HG03565 (cell line): ENCODE measurements at regions not wholly inside any gene's neighbourhood (a gene's known extent, or its start where the extent isn't known, plus 50 kb on each side); places are given as distances from the start of the nearest gene placed in this dataset.
"Not testable (repeated sequence)": the region's sequence is repeated elsewhere in the genome, so short reads cannot be mapped to it uniquely, and the experiment has no call there.

ENCODE experiments used
- ATAC-seq: cut with Tn5 transposase; IDR thresholded peaks from one replicate; pipeline ENCODE4 v1.9.1; 2021; ENCODE audit warnings: mild to moderate bottlenecking, moderate library complexity; ENCODE audit not compliant: unreplicated experiment

DNA sequence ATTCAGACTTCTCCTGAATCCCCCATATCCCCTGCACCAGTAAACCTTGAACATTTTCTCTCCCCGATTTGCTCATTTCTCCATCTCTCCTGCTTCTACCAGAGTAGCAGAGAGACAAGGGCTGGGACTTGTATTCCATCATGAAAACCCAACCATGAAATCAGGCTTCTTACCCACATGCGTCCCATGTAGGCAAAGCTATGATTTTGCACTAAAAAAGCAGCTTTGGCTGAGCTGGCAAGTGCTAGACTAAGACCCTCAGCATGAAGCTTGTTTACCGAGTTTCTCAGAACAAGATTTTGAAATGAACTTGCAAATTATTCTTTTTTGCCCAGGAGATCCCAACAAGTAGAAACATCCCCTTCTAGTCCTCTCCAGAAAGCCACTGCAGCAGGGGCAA is 80.3 kb upstream of the RFLNA start:
- ATAC-seq, result no peak

DNA sequence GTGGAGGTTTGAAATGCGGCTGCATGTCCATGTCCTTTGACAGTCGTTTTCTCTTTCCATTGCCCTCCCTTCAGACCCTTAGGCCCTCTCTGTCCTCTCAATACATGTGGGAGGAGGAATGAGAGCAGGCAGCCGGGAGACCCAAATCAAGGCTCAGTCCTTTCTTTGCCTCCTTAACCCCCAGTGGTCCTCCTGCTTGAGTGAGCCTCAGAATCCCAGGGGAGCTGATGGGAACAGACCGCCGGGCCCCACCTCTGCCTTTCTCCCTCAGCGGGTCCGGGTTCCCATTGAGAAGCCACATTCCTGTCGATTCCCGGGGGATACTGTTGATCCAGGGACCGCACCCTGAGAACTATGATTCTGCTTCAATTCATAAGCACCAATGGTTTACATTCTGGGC is 77.9 kb upstream of the RFLNA start:
- ATAC-seq, result no peak

DNA sequence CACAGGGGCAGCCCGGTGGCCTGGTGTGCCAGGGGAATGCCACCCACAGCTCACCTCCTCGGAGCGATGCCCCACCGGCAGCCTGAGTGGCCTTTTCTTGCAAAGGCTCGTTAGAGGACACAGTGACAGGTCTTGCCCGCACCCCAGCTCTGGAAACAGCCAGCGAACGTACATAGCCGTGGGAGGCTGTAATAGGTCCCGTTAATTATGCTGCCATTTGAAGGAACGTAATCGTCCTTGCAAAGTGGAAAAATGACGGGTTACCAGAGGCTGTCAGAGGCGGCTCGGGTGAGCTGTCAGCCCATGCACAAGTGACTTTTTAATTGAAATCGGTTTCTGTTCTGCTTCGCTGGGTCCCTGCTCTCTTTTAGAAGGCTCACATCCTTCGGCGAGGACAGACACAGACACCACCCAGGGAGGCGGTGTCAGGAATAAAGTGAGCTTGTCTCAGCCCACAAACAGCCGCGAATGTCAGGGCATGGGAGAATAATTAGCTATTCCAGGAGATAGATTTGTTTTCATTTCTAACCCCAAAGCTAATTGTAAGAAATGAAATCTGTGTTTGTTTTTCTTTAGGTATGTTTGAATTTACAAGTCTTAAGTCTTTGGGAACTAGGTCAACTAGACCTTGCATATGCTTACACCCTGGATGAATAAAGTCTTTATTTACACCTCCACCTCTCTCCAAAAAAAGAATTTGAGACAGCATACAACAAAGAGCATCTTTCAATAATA is 77.2 kb upstream of the RFLNA start:
- ATAC-seq, result no peak

DNA sequence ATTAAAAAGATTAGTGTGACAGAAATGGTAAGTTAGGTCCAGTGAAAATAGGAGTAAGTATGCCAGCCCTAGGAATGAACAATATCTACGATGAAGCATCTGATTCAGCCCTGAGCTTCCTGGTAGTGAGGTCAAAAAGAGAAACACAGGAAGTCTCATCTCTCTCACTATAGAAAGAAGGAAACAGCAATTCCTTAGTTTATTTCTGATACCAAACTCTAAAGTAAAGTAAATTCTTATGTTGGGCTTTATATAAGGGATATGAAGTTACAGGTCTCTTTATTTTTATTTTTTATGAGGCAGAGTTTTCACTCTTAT is 76.7 kb upstream of the RFLNA start:
- no peak for ATAC-seq

DNA sequence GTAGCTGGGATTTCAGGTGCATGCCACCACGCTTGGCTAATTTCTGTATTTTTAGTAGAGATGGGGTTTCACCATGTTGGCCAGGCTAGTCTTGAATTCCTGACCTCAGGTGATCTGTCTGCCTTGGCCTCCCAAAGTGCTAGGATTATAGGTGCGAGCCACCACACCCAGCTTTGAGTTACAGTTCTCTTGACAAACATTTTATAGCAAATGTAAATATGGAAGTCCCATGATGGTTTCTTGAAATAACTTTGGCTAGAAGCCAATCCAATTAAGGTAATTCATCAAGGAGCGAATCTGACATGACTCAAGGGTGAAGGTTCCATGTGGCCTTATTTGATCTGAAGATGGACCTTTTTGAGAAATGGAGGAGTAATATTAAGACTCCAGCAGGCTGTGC is 76.2 kb upstream of the RFLNA start:
- ATAC-seq, result not testable (repeated sequence)

DNA sequence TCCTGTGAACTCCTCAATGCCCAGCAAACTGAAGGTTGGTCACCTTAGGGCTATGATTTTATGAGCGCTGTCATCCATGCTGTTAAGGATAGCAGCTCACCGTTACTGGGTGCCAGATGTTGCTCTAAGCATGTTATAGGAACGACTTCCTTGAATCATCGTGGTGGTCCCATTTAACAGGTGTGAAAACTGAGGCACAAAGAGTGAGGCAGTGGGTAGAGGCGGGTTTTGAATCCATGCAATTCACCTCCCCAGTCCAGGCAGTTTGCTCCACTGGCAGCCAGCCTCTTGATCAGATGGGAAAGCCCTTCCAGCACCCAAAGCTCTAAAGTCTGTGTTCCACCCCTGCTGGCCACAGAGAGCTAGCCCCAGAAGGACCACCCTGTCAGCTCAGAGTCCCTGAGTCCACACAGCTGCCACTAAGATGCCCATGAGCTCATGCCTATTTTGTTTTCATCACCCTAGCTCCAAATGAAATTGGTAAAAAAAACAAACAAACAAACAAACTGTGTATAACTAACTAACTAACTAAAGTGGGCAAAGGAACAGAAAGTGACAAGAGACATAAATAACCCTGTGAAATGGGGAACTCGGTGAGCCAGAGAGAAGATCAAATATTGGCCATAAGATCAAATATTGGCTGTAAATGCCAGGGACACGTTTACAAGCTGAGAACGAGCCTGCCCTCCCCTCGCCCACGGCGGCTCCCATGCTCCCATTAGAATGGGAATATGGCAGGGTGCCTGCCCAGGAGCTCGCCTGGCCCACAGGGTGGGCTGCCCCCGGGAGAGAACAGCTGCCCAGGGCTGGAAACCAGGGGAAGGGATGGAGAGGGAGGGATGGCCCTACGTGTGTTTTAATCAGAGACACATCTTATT is 72.3 kb upstream of the RFLNA start:
- no peak for ATAC-seq

DNA sequence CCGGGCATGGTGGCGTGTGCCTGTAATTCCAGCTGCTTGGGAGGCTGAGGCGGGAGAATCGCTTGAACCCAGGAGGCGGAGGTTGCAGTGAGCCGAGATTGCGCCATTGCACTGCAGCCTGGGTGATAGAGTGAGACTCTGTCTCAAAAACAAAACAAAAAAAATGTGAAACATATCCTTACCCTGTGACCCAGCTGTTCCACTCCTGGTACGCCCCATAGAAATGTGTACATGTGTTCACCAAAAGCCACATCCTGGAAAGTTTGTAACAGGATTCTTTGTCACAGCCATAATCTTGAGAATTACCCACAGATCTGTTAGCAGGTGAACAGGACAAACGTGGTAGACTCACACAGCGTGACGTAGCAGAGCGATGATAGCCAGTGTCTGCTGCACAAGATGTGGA is 71.2 kb upstream of the RFLNA start:
- ATAC-seq, result not testable (repeated sequence)

DNA sequence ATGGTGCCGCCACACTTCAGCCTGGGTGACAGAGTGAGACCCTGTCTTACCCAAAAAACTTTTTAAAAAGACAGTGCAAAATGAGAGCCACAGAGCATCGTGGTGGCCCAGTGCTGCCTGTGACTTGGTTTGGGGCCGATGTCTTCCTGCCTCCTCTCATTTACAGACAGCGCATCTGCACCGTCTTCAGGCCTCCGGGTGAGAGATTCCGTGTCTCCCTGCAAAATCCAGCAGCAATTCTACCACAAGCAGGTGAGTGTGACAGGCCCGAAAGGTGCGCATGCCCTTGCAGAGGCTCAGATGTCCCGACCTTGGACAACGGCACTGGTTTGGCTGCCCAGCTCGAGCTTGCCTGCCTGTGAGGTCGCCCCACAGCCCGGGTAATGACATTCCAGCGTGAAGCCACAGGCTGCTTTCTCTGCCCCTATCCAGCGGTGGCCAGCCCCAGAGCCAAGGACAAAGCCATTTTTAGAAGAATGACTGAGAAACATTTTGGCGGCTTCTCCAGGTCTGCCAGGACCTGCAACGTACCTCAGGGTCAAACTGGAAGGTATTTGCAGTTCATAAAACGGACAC is 70.3 kb upstream of the RFLNA start:
- no peak for ATAC-seq

DNA sequence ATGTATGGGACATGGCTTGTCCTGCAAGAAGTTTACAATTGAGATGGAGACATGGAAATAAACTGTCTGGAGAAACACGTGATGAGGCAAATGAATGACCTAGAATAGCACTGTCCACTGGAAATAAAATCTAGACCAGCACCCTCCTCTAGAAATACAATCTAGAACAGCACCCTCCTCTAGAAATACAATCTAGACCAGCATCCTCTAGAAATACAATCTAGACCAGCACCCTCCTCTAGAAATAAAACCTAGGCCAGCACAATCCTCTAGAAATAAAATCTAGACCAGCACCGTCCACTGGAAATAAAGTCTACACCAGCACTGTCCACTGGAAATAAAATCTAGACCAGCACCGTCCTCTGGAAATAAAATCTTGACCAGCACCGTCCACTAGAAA is 69.2 kb upstream of the RFLNA start:
- ATAC-seq, result no peak

DNA sequence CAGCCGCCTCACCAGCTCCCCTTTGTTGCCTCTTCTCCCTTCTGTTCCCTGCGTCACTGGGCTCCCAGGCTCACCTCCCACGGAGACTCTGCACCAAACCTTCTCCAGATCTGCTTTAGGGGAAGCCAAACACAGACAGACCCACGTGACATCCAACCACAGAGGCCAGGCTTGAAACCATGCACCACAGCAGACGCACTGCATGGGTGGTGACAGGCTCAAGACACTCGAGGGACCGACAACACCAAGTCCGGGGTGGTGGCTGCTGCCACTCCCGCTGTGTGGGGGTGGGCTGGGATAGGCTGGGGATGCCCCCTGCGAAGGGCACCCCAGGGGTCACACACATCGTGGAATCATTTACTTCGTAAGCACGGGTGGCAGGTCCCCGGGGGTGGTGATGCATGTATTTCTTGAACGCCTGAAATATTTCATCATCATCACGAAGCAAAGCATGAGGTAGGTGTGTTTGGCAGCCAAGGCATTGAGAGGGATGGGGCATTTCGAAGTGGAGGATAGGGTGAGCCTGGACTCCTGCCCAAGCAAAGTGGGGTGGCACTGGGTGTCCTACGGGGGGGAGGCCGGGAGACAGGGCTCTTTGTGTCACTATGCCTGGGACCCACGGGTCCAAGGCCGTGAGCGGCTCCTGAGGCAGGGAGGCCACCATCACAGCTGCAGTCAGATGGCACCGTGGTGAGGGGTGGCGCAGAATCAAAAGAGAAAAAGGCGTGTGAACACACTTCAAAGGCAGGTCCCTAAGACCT is 66.8 kb upstream of the RFLNA start:
- ATAC-seq, result no peak

DNA sequence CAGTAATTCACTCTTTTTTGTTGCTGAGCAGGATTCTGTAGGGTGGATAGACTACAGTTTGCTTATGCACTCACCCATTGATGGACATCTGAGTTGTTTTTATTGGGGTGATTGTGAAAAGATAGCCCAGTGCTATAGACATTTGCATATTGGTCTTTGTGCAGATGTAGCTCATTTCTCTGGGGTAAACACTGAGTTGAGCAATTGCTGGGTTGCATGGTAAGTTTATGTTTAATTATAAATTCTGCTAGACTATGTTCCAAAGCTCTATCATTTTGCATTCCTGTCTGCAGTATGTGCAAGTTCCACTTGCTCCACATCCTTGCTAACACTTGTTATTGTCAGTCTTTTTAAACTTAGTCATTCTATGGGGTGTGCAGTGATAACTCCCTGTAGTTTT is 65.4 kb upstream of the RFLNA start:
- no peak for ATAC-seq

DNA sequence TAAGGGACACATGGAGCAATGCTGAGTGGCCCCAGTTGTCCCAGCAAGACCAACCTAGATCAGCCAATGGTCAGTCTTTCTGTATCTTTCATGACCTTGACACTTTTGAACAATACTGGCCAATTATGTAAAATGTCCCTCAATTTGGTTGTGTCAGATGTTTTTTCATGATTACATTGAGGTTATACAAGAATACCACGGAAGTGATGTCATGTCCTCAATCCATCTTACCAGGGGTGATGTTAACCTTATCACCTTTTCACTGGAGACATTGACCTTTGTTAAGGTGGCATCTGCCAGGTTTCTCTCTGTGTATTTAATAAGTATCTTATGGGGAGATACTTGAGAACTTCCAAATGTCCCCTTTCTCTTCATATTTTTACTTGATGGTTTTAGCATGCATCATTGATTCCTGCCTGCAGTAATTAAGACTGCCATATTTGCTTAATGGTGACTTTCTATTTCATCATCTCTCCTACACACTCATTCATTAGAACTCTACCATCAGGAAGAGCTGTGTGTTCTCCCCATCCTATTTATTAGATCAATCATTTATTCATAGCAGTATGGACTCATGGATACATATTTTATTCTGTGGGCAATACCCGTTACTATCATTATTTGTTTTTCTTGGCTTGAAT is 64.7 kb upstream of the RFLNA start:
- no peak for ATAC-seq

DNA sequence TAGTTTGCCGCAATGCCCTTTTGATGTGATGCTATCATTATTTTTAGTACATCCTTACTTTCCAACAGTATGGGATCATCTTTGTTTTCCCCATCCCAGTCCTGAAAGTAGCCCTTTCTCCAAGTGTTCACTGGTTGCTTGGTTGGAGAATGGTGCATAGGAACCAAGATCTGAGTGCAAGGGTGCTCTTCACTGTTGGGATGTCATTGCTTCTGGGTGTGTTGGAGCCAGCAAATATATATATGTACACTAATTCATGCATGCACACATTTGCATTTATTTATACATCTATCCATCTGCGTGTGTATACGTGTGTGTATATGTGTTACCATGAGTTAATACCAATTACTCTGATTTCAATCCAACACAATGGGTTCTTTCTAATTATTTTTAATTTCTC is 64.1 kb upstream of the RFLNA start:
- ATAC-seq, result no peak

DNA sequence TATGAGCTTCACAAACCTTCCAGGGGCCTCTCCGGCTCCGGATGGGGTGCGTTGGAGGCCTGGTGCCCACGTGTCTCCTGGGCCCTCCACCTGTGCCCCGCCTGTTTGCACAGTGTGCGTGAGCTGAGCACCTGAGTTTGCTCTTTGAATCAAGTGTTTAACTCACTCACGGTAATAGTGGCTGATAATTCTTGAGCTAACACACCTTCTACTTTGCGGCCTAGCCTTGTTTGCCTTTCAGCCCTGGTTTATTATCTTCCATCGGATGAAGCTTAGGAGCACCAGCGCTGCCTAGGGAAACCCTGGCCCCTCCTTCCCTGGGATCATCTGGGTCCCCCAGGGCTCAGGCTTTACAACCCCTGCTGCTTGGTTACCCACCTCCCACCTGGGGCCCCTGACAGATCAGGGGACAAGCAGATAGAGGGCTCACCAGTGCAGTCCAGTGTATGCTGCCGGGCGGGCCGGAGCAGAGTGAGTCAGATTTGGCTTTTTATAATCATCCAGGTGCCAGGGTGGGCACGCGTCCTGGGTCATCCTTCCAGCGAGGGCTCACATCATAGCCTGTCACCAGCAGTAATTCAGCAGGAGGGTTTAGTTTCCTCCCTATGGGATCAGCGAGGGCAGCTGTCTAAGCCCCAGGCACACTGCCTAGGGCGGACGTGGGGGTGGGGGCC is 62.8 kb upstream of the RFLNA start:
- no peak for ATAC-seq

DNA sequence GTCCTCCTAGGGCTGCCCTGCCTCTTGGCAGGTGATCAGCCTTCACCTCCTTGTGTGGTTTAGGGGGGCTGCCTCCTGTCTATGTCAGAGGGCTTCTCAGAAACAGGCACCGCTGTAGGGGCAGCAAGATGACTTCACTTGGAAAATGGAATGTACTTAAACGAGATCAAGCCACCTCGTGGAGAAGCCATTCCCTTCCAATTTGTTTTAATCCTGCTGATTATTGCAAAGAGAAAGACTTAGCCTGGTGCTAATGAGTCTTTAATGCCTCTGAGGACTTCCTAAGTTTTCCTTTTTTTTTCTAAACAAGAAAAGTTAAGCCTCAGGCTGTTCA is 62.3 kb upstream of the RFLNA start:
- no peak for ATAC-seq

DNA sequence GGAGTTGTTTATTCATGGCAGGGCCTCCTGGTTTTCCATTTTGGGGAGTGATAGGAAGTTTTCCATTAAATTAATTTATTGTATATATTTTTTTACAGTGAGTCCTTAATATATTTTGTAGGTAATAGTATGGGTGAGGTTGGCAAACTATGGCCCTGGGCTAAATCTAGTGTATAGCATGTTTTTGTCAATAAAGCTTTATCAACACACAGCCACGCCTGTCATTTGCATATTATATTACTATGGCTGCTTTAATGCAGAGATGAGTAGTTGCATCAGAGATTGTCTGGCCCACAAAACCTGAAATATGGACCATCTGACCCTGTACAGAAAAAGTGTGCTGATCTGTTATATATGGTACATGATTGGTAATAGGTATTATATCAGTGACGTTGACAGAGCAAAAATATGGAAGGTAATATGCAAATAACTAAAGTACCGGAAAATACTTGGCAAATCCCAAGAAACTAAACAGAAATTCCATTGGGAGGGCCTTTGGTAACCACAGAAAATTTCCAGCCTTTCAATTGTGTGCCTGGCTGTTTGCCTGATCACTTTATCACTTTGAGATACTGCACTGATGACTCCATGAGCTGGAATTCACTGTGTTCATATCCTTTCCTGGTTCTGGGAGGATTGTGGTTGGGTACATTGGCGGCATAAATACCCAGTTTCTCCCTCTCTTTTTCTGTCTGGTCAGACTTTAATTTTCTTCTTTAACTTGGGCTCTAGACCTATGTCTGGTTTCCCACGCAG is 61.7 kb upstream of the RFLNA start:
- ATAC-seq, result no peak

DNA sequence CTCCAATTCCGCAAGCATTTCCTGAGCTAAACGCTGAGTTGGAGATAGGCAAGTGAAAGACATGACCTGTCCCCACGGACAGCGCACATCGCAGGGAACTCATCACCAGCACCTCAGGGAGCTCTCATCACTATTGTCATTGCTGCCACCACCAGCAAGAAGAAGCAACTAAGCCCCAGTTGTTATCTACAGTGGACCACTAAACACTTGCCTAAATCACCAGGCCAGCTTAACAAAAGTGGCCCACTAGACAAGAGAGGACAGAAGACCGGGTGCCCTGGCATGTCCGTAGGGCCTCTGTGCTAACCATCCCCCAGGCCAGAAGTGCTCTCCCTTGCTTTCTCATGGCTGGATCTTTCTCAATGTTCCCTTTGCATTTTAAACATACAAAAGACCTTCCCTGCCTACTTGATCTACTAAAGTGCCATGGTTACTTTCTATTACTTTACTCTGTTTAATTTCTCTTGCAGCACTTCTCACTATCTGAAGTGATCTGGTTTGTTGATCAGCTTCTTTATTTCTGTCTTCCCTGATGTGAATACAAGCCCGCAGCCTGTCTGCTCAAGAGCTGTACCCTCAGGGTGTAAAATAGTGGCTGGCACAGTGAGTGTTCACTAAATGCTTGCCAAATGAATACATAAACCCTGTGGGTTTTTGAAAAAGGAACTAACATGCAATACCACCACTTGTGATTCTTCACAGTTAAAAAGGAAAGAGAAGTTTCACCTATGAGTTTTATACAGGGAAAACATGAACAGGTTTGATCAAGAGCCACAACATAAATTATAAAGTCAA is 60.9 kb upstream of the RFLNA start:
- ATAC-seq, result no peak

DNA sequence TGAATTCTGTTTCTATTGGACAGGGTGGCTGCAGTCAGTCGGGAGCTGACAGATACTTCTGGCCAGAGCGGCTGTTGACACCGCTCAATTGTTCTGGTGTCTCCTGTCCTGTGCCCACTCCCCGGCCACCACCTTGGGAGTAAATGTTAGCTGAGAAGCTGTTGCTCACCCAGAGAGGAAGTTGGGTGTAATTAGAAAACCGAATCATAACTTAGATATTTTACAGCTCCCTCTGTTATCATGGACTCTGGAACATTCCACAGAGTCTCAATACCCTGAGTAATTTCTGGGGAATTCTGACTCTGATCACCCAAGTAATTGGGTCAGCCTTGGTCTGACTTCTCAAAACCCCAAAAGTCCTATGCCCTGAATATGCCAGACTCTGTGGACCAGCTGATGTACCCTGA is 58.3 kb upstream of the RFLNA start:
- ATAC-seq, result no peak

DNA sequence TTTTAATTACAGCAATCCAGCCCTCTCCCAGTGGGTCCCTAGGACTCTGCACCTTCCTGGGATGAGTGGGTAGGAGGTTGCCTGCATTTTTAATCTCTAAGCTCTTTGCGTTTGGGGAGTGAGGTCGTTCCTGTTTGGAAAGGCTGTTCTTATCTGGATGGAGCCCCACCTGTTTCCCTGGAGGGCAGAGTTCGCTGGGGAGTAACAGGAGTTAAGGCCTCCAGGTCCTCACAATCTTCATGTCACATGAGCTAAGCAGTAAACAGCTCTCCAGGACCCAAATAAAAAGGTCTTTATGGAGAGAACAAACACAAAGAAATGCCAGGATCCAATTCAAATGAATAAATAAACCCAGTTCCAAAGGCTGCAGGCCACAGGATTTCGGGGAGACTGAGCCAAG is 56.0 kb upstream of the RFLNA start:
- no peak for ATAC-seq
